ENCODE measurements at regions not wholly inside any gene's neighbourhood (a gene's known extent, or its start where the extent isn't known, plus 50 kb on each side); places are given as distances from the start of the nearest gene placed in this dataset.

DNA sequence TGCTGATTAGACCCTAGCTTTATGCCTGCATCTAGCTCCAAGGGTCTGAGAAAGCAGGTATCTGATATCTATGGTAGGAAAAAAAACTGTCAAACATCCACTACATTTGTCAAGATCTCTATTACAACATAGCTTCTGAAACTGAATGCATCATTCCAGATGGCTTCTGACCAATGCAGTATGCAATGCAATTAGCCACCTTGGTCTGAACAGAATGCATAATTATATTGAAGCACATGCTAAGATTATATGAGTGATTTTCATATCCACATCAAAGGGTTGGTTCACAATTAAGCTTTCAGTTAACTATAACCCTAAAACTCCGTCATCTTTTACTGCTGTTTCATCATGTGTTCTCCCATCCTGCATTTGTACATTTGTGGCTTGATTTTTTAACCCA, 271.4 kb downstream of the POLR1F start:
- peak; percentile 8 for DNase-seq

DNA sequence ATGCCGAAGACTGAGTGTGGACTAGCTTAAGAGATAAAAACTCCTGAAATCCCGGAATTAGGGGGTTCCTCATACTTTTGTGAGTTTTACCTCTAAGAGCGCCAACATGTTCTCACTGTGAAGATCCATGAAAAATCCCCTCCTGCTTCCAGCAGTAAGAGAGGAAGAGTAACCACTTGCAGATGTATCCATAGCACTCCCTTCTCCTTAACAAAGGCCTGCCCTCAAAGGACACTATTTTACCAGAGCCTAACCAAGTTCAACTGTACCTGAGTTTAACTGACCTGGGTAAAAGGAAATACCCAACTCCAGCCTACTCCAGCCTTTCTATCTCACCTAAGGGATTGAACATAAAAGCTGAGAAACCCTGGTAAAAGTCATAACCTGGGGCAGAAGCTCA, 280.9 kb downstream of the POLR1F start:
- DNase-seq: no peak

DNA sequence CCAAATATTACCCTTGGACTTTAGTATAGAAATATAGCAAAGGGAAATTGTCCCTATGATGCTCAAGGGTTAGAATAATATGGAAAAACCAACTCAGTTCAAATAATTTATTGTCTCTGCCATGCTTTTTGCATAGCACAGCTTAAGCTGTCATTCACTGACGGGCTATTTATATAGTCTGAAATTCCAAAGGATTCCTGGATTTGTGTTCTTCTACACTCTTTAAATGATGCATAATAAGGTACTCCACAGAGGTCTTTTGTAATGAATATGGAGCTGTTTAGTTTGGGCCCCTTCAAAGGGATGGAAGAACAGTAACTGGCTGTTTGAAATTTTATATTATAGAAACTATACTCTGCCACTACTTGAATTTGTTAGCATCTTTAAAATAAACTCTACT, 276.6 kb upstream of the FERD3L start:
- no peak for DNase-seq

DNA sequence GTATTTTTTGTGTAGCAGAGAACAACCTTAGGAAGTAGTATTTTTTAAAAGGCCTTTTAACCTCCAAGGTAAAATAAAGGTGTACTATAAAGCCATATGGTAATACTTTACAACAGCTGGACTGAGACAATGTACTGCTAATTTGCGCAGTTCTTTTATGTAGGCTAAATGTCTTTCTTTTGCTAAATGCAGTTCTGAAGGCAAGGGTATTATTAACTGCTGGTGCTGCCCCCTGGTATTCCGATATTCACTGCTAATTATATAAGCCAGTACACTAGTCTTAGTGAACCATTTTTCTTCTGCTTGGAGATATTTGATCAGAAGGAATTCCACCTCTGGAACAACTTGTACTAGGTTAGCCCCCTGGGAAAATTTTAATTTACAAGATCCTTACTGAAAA, 272.0 kb upstream of the FERD3L start:
- DNase-seq: no peak

DNA sequence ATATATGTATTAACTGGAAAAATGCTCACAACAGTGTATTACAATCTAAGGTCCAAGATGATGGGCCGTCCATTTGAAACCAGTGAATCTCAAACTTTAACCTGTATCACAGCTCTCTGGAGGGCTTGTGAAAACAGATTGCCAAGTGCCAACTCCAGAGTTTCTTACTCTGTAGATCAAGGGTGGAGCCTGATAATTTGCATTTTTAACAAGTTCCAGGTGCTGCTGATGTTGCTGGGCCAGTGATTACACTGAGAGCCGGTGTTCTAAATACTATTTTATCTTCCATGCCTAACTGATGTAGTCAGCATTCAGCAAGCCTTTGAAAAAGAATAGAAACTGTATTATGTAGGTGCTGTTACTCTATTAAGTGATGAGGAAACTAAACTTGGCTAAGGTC, 269.9 kb upstream of the FERD3L start:
- DNase-seq: no peak

DNA sequence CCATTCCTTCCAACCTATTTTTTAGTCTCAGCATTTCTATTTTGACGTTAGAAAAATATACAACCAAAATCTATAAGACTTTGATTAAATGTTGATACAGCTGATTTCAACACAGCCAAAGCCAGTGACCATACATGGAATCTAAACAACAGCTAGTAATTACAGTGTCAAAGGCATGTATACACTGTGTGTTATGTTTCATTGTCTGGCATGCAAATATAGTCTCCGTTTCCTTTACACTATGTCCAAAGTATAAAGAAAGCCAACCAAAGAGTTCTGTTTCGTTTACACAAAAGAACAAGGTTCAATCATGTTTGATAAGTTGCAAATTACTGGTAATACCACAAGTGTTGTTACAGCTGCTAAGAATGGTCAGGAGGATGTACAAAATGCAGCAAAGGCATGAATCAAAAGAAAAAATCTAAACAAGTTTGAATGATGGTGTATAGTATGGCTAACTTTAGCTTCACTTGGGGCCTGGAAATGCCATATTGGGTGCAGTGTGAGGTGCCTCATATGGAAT, 268.3 kb upstream of the FERD3L start:
- DNase-seq: no peak

DNA sequence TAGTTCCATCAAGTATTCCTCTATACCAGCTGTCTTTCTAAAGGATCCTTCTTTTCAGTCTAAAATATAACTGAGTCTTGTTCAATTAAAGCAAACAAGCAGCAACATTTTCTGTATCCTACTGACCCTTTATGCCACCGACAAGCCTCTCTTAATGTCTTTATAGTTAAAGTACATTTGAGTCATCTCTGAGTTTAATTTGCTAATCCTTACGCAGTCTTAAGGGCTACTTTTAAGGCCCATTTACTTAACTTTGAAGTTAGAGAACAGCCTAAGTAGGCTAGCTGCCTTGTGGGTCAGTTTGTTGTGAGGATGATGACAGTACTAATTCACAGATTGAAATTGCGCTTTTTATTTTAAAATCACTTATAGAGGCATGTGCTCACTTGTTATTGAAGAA, 265.5 kb upstream of the FERD3L start:
- DNase-seq: no peak

DNA sequence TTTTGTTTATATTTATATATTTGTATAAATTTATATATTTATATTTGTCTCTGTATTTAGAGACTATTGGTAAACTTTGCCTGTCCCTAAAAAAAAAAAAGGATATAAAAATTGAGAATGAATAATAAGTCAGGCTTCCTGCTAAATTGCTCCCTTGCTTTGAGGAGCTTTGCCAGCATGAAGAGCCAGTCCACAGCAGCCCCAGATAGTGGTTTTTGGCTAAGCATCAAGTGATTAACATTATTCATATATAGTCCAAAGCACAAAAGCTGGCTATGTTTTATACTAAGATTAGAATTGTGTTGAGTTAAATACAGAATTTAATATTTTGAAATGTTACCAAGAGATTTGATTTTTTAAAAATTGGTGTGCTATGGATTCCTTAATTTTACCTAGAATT, 264.9 kb upstream of the FERD3L start:
- DNase-seq: no peak

DNA sequence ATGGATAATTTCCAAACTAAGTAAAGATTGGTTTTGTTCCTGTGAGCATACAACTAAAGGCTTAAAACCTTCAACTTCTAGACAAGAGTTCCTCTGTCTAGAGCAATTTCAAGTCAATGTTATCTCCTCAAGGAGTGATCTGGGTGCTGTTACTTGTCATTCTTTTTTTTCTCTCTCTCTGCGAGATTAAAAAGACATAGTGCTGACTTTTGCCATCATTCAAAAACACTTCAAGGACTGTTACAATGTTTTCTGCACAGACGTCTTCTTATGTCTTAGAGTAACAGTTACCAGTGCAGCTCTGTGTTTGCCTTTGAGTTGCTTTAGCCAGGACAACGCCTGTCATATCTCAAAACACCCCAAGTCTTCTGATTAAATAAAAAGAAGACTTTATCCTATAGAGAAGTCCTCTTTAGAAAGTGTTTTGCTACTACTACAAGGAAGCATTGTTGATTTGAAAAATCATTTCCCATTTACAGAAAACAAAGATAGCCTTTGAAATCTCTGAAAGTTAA, 263.5 kb upstream of the FERD3L start:
- no peak for DNase-seq

DNA sequence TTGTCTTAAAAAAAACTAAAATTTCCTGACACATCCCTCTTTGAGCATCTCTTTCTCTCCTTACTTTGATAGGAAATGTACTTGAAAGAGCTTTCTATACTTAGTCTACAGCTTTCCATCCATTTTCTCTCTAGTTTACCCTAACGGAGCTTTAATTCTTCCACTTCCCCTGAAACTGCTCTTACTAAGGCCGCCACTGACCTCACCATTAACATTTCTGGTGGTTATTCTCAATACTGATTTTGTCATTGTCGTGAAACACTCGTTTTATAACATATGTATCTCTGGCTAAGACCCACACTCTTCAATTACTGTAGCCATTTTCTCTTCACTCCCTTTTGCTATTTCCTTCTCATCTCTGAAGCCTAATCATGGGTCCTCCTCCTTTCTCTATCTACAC, 262.0 kb upstream of the FERD3L start:
- DNase-seq: no peak

DNA sequence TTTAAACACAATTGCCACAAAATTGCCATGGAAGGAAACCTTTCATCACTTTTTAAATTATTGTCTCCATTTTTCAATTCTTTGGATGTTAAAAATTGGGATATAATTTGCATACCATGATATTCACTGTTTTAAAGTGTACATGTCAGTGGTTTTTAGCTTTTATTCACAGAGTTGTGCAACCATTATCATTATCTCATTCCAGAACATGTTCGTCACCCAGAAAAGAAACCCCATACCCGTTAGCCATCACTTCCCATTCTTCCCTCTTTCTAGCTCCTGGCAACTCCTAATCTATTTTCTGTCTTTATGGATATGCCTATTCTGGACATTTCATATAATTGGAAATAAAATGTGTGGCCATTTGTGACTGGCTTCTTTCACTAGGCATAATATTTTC, 260.3 kb upstream of the FERD3L start:
- peak; percentile 30 for DNase-seq

DNA sequence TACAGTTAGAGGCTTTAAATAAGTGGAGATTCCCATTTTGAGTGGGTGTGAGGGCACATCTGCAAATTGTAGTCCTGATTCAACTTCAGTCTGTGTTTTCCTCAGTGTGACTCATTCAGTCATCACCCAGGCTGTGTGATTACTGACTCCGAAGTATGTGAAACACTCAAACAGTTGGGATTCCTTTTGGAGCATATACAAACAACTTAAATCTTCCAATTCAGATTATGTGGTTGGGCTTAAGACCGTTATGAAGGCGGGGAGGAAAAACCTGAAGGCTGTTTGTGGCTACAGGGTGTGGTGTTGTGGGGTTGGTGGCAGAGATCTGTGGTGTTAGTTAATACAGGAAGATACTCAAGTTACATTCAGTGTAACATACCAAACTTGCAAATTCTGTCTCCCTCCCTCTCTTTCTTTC, 259.7 kb upstream of the FERD3L start:
- DNase-seq: peak; percentile 86

DNA sequence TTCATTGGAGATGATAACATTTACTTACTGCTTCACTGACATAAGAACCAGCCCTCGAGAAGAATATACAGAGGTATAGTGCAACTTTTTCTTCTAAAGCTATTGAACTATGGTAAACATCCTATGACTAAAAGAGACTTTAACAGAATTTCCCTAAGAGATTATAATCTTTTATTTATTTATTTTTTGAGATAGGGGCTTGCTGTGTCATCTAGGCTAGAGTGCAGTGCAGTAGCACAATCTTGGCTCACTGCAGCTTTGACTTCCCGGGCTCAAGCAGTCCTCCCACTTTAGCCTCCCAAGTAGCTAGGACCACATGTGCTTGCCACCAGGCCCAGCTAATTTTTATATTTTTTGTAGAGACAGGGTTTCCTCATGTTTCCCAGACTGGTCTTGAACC, 258.5 kb upstream of the FERD3L start:
- DNase-seq: no peak

DNA sequence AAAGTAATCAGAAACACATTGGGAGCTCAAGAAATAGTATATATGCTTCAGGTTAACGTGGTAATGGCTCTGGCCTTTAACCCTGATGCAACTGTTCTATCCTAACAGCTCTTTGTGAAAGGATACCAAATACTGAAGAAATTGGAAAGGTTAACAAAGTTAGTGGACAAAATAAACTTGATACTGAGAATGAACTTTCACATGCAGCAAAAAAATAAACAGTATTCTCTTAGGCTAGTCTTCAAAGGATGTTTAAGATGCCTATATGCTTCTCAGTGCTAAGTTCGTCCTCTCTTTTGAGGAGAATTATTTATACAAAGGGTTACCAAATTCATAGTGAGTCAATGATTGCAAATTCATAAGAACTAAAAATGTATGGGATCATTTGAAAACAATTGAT, 256.2 kb upstream of the FERD3L start:
- no peak for DNase-seq

DNA sequence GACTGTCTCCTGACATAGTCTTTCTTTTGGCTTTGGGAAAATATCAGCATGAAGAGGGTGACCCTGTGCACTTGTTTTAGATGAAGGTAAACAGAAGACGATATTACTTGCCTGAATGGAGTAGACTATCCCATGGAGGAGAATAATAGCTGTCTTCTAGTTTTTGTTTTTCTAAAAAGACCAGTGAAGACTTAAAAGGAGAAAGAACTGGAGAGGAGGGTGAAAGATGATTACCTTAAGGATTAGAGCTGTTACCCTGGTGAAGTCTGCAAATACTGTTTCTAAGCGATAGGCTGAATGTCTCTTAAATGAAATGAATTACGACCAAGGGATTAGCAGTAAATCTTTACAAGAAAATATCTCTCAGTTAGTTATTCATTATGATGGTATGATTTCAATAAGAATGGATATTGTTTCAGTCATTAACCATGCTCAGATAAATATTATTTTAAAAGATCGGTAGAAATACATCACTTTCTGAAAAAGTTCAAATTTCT, 255.6 kb upstream of the FERD3L start:
- DNase-seq: no peak

DNA sequence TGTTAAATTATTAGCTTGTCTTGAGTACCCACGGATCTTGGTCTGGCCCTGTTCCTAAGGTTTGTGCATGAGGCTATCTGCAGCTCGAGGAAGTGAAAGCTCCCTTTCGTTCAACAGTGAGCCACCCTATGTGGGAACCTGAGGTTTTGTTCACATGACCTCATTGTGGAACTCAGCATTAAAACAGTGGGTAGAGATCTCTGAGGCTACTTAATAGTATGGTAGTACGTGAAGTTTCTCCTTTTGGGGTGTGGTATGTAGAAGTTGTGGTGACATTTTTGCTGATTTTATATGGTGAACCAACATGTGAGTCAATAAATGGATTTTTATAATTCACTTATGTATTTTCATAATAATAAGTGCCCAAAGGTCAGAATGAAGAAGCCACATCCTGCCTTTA, 252.7 kb upstream of the FERD3L start:
- peak; percentile 87 for DNase-seq

DNA sequence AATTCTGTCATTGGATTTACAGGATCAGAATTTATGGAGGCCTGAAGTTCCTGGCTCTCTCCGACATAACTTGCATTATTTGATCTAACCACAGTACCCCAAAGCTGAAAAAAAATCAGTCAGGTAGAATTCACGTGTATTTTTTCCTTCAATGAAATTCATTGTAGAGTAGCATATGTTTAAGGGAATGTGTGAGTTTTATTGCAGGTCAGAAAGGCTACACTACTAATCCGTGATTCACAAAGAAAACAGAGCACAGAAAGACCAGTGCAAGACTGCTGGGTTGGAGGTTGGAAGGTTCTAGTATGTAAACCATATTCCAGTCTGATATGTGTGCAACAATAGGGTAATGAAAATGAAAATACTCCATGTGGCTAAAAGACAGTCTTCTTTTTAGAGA, 247.0 kb upstream of the FERD3L start:
- no peak for DNase-seq

DNA sequence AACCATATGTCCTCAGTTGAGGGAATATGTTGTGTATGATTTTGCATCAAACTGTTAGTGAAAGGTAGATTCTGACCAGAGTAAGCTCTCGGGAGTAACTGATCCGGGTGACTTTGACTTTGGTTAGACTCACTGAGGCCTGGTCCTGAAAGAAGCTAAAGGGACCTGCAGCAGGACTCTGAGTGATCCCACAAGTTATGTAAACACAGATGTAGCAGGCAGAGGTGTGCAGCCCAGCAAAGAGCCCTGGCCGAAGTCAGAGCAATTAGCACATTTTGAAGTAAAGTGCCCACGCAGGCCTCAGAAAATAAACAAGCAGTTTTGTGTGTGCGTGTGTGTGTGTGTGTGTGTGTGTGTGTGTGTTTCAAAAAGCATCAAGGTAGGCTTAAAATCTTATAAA, 245.6 kb upstream of the FERD3L start:
- DNase-seq: no peak

DNA sequence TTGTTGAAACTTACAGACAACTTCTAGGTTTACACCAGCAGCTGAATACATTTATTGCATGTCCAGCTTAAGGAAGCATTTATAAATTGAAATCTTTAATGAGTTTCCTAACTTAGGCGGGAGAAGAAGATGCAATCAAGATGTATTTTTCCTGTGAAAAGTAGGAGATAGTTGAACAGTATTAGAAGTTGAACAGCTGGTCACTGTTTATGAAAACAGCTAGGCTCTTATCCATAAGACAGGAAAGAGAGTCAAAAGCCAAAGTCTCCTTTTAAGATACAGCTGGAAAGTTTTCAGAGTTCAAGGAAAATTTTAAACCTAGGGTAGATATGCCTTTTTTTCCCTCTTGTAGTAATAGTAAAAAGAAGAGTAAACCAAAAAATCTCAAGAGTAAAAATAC, 236.1 kb upstream of the FERD3L start:
- no peak for DNase-seq

DNA sequence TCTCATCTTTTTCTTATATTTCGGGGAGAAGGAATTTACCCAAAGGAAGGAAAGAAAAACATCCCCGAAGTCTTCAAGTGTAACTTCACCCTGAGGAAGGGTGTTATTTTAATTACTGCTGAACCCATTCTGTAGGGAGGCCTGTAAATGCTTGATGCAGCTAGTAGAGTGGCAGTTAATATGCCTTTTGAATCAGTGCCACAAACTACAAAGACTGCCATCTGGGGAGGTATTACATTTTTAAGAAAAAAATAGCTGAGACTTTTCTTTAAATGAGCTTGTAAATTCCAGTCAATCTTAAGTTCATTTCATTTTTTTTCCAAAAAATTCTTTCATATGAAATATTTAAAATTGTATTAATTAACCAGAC, 233.1 kb upstream of the FERD3L start:
- DNase-seq: no peak

DNA sequence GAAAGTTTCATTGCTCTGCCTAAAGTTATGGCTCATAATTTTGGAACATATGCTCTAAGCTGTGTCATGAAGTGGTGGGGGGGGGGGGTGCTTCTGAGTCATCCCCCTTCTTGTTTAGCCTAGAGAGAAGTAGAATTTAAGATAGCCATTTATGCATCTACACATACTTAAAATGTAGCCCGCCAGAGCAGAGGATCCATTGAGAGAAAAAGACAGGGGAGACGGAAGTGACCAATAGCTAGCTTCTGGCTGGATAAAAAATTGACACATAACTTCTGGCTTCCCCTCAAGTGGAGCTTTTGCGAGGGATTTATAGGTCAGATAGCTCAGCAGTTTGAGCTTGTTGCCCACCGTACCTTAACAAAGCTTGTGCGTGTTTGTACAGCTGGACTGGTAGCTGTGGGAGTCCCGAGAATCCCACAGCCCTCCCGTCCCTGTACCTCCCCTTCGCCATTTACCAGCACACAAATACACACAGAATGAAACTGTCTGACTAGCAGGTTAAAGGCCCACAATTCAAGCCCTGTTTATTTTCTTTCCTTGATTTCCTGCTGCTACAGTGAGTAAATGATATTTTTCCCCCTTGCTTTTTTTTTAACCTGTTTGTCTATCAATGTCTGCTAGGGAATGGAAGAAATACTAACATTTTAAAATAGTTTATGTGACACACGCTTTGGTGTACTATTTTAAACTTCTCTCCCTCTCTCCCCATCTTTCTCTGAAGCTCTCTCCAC, 232.6 kb upstream of the FERD3L start:
- no peak for DNase-seq

DNA sequence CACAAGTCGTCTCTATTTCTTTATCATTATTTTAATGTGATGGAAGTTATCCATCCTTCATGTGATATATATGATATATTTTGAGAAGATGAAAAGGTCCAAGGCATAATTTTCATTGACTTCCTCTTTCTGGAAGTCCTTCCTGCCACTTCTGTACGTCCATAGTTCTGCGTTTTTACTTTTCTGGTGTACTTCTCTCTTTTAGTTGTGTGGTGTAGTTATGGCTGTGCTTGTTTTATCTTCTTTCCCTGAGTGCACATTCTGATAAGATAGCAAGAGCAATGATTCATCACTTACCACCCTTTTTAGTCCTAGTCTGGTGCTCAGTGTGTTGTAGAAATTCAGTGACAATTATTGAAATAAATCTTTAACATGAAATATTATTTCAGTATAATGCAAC, 231.3 kb upstream of the FERD3L start:
- DNase-seq: peak; percentile 15

DNA sequence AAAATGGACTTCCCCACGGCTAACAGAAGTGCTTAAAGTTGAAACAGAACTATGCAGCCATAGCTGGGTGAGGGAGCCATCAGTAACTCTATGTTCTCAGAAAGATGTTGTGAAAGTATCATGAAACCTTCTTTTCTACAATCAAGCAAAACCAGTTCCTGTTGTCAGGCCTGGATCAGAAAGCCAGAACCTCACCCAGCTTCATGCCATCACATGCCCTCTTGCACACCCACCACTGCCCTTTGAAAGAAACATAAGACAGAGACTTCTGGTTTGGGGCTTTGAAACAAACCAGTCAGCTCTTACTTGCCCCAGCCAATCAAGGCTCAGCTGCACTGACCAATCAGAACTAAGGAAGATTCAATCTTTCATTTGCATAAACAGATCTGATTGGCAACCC, 230.8 kb upstream of the FERD3L start:
- DNase-seq: peak; percentile 10

DNA sequence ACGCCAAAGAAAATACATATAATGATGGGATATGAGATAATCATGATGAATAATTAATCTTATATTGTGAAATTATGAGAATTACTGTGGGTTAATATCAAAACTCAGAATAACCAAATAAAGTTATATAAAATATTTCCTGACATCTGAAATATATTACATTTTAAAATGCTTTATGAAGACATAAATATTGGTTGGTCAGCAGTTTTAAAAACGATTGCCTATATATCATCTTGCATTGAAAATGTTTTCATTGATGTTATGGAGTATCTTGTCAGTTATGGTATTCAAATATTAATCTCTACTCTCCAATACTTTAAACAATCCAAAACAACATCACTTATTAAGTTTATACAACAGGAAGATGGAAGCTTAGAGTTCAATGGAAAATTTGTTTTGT, 228.1 kb upstream of the FERD3L start:
- no peak for DNase-seq

DNA sequence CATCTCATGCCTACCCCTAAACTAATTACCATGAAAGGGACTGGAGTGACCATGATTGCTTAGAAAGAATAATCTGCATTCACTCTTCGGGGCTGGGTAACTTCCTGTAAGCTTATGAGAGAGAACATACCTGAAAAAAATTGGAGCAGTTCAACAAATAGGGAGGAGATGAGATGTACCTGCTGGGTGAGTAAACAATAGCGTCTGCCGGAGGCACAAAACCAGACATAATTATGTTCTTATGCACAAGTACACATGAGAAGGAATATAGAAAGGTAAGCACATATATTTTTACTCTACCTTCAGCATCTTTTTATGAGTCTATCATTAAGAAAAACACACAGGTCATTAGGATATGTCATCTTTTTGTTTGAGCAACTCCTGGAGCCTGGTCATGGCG, 224.6 kb upstream of the FERD3L start:
- no peak for DNase-seq
